HG03575 (cell line): ENCODE measurements at regions not wholly inside any gene's neighbourhood (a gene's known extent, or its start where the extent isn't known, plus 50 kb on each side); places are given as distances from the start of the nearest gene placed in this dataset.

Experiments
- ATAC-seq: cut with Tn5 transposase; IDR thresholded peaks from one replicate; pipeline ENCODE4 v1.9.1; 2021; ENCODE audit not compliant: unreplicated experiment, insufficient number of reproducible peaks, low FRiP score; ENCODE audit errors: extremely low read depth

- no peak for ATAC-seq
These were observed 696.2 kb downstream of the TSN start for GRCh38 chr2:122451697-122452096.

DNA sequence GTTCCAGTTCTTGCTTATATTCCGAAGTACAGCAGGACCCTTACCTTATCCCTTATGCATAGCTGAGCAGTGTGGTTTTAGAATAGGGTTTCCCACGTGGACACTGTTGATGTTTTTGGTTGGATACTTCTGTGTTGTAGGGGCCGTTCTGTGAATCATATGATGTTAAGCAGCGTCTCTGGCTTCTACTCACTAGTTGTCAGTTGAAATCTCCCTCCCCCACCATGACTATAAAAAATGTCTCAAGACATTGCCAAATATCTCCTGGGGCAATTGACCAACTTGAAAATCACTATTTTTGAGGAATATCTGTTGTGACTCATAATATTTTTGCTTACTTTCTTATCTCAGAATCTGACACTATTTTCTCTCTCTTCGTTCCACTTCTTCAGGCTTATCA is 713.7 kb downstream of the TSN start:
- ATAC-seq = no peak

GRCh38 chr2:122471753-122472152 is 716.3 kb downstream of the TSN start:
- ATAC-seq = no peak

- no peak for ATAC-seq
These were observed 722.7 kb downstream of the TSN start for GRCh38 chr2:122478117-122478516.

- ATAC-seq = no peak
These were observed 723.3 kb downstream of the TSN start for GRCh38 chr2:122478771-122479170.

GRCh38 chr2:122480501-122481243 is 725.2 kb downstream of the TSN start:
- ATAC-seq = no peak

DNA sequence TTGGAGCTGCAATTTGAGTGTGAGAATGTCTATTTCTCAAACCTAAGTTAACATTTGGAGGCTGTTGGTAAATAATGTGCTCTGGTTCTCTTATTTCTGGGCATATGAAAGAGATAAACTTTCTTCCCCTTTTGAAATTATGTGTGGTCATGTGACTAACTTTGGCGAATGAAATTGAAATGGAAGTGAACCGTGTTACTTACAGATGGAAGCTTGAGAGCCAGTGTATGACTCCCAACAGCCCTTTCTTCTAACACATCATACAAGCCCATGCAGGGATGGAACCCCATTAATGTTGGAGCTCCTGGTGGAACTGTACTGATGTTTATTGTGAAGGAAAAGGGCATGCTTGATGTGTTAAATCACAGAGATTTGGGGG is 725.8 kb downstream of the TSN start:
- no peak for ATAC-seq

GRCh38 chr2:122481717-122482116 is 726.3 kb downstream of the TSN start:
- ATAC-seq = no peak

DNA sequence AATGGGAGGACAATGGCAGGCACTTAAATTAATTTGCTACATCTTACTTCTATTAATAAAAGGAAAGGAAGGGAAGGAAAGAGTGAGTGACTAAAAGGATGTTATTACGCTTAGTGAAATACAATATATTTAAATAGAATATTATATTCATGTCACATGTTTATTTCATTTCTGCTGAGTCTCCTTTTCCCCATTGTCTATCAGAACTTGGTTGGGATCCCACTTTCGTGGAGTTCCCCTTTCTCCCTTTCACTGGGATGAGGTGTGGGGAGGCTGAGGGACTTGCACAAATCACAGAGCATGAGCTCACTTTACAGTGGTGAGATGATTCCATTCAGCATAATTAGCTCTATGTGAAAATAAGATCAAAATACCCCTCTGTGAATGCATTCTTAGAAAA is 730.6 kb downstream of the TSN start:
- no peak for ATAC-seq

DNA sequence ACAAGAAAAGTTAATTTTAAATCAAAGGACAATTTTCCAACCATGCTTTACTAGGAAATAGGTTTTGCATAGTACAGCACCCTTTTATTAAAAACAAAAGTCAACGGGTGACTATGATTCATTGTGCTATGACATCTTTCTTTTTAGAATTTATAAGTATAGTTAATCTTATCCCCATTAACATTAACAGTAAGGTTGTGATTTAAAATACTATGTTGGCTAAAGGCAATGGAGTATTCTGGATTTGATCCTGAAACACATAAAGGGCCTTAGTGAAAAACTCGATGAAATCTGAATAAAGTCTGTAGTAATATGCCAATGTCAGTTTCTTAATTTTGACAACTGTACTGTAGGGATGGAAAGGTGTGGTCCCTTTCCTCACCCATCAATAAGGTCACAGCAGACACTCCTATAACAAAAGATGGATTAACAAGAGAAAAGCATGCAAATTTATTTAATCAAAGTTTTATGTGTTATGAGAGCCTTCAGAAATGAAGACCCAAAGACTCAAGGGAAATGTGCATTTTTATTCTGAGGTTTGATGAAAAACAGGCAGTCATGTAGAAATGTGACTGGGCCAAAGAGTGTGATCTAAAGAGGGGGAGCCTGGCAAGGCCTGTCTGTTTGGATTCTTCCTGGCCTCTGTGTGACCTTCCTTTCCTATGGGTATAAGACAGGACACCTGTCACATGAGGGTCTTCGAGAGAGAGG is 731.4 kb downstream of the TSN start:
- ATAC-seq = no peak

DNA sequence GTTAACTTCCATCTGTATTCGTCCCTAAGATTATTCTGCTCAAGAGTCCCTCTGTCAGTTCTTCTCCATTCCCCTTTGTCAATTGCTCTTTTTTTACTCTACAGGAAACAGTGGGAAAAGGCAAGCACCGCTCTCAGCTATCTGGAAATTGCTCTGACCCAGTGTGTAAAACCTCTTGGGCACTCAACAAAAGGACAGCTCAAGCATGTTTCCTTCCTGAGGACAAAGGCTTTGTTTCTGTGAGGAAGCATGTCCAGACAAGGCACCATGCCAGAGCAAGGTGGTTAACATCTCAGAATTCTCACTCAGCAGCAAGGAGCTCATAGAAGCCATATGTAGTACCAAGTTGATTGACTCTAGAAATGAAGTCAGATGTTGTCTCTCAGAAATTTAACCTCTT is 735.6 kb downstream of the TSN start:
- no peak for ATAC-seq

DNA sequence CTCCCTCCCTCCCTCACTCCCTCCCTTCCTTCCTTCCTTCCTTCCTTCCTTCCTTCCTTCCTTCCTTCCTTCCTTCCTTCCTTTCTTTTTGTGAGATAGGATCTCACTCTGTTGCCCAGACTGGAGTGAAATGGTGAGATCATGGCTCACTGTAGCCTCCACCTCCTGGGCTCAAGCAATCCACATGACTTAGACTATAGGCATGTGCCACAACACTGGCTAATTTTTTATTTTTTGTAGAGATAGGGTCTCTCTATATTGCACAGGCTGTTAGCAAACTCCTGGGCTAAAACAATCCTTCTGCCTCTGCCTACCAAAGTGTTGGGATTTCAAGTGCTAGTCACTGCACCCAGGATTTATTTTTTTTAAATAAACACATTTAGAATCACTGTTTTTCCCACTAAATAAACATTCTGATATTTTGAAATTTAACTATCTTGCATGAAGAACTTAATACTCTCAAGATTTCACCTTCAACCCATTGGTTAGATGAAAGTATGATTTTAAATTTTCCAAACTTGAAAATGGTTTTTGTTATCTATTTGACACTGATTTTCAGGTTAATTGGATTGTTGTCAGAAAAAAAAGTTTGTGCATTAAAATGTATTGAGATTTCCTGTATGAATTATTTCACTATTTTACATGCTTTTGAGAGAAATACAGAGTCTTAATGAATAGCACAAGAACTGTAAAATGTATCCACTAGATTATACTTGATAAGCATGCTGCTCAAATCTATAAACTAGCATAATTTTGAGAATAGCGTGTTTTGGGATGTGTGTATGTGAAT is 745.1 kb downstream of the TSN start:
- ATAC-seq = no peak

- no peak for ATAC-seq
These were observed 751.2 kb downstream of the TSN start for GRCh38 chr2:122506620-122507019.

DNA sequence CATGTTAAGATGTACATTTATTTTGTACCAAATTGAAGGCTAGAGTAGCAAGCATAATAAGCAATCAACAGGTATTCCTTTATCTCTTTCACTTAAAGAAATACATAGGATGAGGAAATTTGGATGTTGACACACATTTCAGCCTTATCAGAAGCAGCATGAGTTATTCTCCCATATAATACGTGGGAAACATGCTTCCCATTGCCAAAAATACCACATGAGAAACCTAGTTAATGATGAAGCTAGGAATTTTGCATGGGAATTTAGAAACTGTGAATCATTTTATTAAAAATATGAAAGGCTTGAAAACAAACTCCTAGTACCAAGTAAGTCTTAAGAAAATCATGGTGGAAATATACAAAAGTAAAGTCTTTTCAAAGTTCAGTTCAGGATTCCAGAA is 751.8 kb downstream of the TSN start:
- ATAC-seq = no peak

DNA sequence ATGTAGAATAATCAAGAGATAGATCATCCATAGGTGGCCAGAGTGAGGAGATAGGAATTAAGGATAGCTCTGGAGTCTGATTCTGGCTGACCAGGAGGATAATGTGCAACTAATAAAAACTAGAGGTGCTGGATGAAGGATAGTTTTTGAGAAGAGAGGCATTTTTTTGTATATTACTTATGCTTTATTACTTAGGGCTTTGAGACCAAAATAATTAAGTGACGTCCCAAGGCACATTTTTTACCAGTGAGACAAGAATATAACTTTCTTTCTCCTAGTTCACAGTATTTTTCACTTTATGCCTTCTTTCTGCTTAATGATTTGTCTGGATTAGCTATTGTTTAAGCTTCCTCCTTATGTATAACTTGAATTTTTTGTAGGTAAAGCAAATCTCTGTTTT is 756.6 kb downstream of the TSN start:
- ATAC-seq = no peak

DNA sequence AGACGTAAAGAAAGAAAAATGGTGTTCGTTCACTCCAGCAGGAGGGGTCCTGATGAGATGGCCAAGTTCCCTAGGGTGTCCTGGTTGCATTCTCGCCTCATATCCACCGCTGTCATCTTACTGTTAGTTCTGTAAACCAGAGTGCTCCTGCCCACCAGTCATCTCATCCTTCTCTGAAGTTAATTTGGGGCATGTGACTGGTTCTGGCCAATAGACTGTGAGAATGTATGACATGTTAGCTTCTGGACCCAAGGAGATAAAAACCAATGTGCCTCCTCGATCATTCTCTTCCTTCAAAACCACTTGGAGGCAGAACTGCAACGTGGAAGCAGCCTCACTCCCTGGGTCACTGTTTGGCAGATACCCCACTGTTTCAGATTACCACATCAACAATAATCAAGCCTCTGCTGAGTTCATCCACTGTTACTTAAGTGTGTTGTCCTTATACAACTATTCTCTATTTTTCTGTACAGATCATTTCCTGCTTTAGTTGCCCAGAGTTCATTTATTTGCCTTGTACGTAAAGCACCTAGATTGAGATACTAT is 759.1 kb downstream of the TSN start:
- ATAC-seq = no peak

- no peak for ATAC-seq
These were observed 760.4 kb downstream of the TSN start for GRCh38 chr2:122515731-122516290.

- no peak for ATAC-seq
These were observed 761.3 kb downstream of the TSN start for GRCh38 chr2:122516775-122517174.

- no peak for ATAC-seq
These were observed 763.9 kb downstream of the TSN start for GRCh38 chr2:122519366-122519765.
